HepG2 (cell line): ENCODE measurements at regions not wholly inside any gene's neighbourhood (a gene's known extent, or its start where the extent isn't known, plus 50 kb on each side); places are given as distances from the start of the nearest gene placed in this dataset.
A peak's percentile ranks its signal among the peaks of the same experiment; 100 is the strongest.

Experiments
- ATF7-NPFF ChIP-seq: sonication (generic); formaldehyde crosslinking; IDR thresholded peaks from 2 replicates; pipeline ENCODE4 v1.8.1; 2023; ENCODE audit warnings: mild to moderate bottlenecking, low read depth, missing genetic modification reagents, moderate library complexity
- CBX1 ChIP-seq: IDR thresholded peaks from one replicate; pipeline ENCODE4 v1.6.1; 2016; ENCODE audit warnings: antibody characterized with exemption, low read depth
- CBX2 ChIP-seq, 2 experiments: fragments of 200-600 bp in 1 of 2; sonication (generic); formaldehyde crosslinking in 1 of 2; IDR thresholded peaks; 2 replicates each; pipeline versions ENCODE4 v1.7.0 to v1.8.1; 2018 to 2022; ENCODE audit warnings: low read depth in 2 of 2, low read length in 1 of 2, mild to moderate bottlenecking in 1 of 2, missing genetic modification reagents in 1 of 2
- DRAP1 ChIP-seq: IDR thresholded peaks from 2 replicates; pipeline ENCODE4 v1.6.1; 2016; ENCODE audit warnings: missing genetic modification reagents, missing compliant biosample characterization
- FOXA1 ChIP-seq, 2 experiments: fragments of 450-650 bp in 1 of 2; sonication (generic) in 1 of 2; formaldehyde crosslinking in 1 of 2; IDR thresholded peaks; 2 replicates each; pipeline versions ENCODE4 v1.4.0 to v1.6.1; 2016 to 2020; ENCODE audit warnings: missing genetic modification reagents in 1 of 2
- HBP1 ChIP-seq: IDR thresholded peaks from 2 replicates; pipeline ENCODE4 v1.6.1; 2016; ENCODE audit warnings: low read depth, control low read depth
- HDAC2 ChIP-seq: sonication (generic); formaldehyde crosslinking; IDR thresholded peaks from 2 replicates; pipeline ENCODE4 v1.4.0; 2020; ENCODE audit warnings: missing genetic modification reagents
- MAF1 ChIP-seq: sonication (generic); formaldehyde crosslinking; IDR thresholded peaks from 2 replicates; pipeline ENCODE4 v1.5.0; 2020; ENCODE audit warnings: missing genetic modification reagents, borderline replicate concordance
- PHF20 ChIP-seq: sonication (generic); formaldehyde crosslinking; IDR thresholded peaks from 2 replicates; pipeline ENCODE4 v1.5.0; 2020; ENCODE audit warnings: mild to moderate bottlenecking, missing genetic modification reagents
- RBAK ChIP-seq: sonication (generic); formaldehyde crosslinking; IDR thresholded peaks from 2 replicates; pipeline ENCODE4 v1.5.1; 2020; ENCODE audit warnings: mild to moderate bottlenecking, missing genetic modification reagents
- ZNF282 ChIP-seq: fragments of 450-650 bp; IDR thresholded peaks from 2 replicates; pipeline ENCODE4 v1.6.1; 2018; ENCODE audit not compliant: partially characterized antibody
- ZNF547 ChIP-seq: sonication (generic); formaldehyde crosslinking; IDR thresholded peaks from 2 replicates; pipeline ENCODE4 v1.5.1; 2020; ENCODE audit warnings: mild to moderate bottlenecking, missing genetic modification reagents
- ZNF607 ChIP-seq: sonication (generic); formaldehyde crosslinking; IDR thresholded peaks from 2 replicates; pipeline ENCODE4 v1.5.1; 2020; ENCODE audit warnings: missing genetic modification reagents, mild to moderate bottlenecking, borderline replicate concordance
- ZNF660 ChIP-seq: sonication (generic); formaldehyde crosslinking; IDR thresholded peaks from 2 replicates; pipeline ENCODE4 v1.5.1; 2020; ENCODE audit warnings: mild to moderate bottlenecking, low read depth, missing genetic modification reagents, borderline replicate concordance
- ZNF800 ChIP-seq: sonication (generic); formaldehyde crosslinking; IDR thresholded peaks from 2 replicates; pipeline ENCODE4 v1.4.0; 2020; ENCODE audit warnings: missing genetic modification reagents
- ZNF878 ChIP-seq: sonication (generic); formaldehyde crosslinking; IDR thresholded peaks from 2 replicates; pipeline ENCODE4 v1.8.1; 2023; ENCODE audit warnings: mild to moderate bottlenecking, missing genetic modification reagents, moderate library complexity
- TF ChIP-seq, protein P1 (sequence below): sonication (generic); formaldehyde crosslinking; IDR thresholded peaks from 2 replicates; pipeline ENCODE4 v1.4.0; 2020; ENCODE audit warnings: mild to moderate bottlenecking, missing genetic modification reagents
- TF ChIP-seq, protein P2 (sequence below): sonication (generic); formaldehyde crosslinking; IDR thresholded peaks from 2 replicates; pipeline ENCODE4 v1.8.1; 2023; ENCODE audit warnings: mild to moderate bottlenecking, missing genetic modification reagents

- TF ChIP-seq, protein P1, sequence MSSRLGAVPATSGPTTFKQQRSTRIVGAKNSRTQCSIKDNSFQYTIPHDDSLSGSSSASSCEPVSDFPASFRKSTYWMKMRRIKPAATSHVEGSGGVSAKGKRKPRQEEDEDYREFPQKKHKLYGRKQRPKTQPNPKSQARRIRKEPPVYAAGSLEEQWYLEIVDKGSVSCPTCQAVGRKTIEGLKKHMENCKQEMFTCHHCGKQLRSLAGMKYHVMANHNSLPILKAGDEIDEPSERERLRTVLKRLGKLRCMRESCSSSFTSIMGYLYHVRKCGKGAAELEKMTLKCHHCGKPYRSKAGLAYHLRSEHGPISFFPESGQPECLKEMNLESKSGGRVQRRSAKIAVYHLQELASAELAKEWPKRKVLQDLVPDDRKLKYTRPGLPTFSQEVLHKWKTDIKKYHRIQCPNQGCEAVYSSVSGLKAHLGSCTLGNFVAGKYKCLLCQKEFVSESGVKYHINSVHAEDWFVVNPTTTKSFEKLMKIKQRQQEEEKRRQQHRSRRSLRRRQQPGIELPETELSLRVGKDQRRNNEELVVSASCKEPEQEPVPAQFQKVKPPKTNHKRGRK (CRISPR knock-in tag): peak; percentile 46; the same call in 1 of the 2 replicates
- peak; percentile 69 for TF ChIP-seq RBAK (CRISPR knock-in tag)
- TF ChIP-seq CBX2 (IDR thresholded peaks at IDR 0.05; ENCODE audit: low read depth, low read length): no peak
- 0 out of 2 replicates have a peak, but pooled peaks have one; percentile 21 for TF ChIP-seq CBX2 (CRISPR knock-in tag; IDR thresholded peaks at IDR 0.05; ENCODE audit: low read depth)
- TF ChIP-seq DRAP1 (CRISPR knock-in tag): peak; percentile 71; the same call in 1 of the 2 replicates
- peak; percentile 52; the same call in 1 of the 2 replicates for TF ChIP-seq MAF1 (CRISPR knock-in tag)
- TF ChIP-seq, protein P2, sequence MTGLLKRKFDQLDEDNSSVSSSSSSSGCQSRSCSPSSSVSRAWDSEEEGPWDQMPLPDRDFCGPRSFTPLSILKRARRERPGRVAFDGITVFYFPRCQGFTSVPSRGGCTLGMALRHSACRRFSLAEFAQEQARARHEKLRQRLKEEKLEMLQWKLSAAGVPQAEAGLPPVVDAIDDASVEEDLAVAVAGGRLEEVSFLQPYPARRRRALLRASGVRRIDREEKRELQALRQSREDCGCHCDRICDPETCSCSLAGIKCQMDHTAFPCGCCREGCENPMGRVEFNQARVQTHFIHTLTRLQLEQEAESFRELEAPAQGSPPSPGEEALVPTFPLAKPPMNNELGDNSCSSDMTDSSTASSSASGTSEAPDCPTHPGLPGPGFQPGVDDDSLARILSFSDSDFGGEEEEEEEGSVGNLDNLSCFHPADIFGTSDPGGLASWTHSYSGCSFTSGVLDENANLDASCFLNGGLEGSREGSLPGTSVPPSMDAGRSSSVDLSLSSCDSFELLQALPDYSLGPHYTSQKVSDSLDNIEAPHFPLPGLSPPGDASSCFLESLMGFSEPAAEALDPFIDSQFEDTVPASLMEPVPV (CRISPR knock-in tag): peak; percentile 47; the same call in 1 of the 2 replicates
- TF ChIP-seq ATF7-NPFF (CRISPR knock-in tag): peak; percentile 53; the same call in 1 of the 2 replicates
- TF ChIP-seq HDAC2: peak; percentile 80
- no peak for TF ChIP-seq FOXA1 (IDR thresholded peaks at IDR 0.05)
- 0 out of 2 replicates have a peak, but pooled peaks have one; percentile 25 for TF ChIP-seq FOXA1 (CRISPR knock-in tag; IDR thresholded peaks at IDR 0.05)
- no peak for TF ChIP-seq ZNF282
- TF ChIP-seq ZNF547 (CRISPR knock-in tag): peak; percentile 38; the same call in 1 of the 2 replicates
- 0 out of 2 replicates have a peak, but pooled peaks have one; percentile 58 for TF ChIP-seq ZNF800
- TF ChIP-seq ZNF607 (CRISPR knock-in tag): peak; percentile 81
- TF ChIP-seq PHF20 (CRISPR knock-in tag): peak; percentile 75
- no peak for TF ChIP-seq ZNF878 (CRISPR knock-in tag)
- TF ChIP-seq HBP1 (CRISPR knock-in tag): peak; percentile 37; the same call in 1 of the 2 replicates
- TF ChIP-seq CBX1: peak; percentile 90
- no peak for TF ChIP-seq ZNF660 (CRISPR knock-in tag)
These were observed 532.8 kb downstream of the RFPL4B start (continued) for GRCh38 chr6:112879920-112880413.
